ENCODE measurements at regions not wholly inside any gene's neighbourhood (a gene's known extent, or its start where the extent isn't known, plus 50 kb on each side); places are given as distances from the start of the nearest gene placed in this dataset.

- TF ChIP-seq NUFIP1 (IDR thresholded peaks at IDR 0.05; ENCODE audit: partially characterized antibody), result no peak
- no peak for TF ChIP-seq CHD2 (IDR thresholded peaks at IDR 0.05; ENCODE audit: low read depth, low read length)
- TF ChIP-seq EP400 (IDR thresholded peaks at IDR 0.05), result no peak
These were observed 400.9 kb upstream of the FGF13 start (continued) for GRCh38 chrX:139112432-139112831.

- CTCF ChIA-PET (ENCODE audit: low intra/inter-chr PET ratio), result no interaction called here
- Histone ChIP-seq H3K36me3 (ENCODE audit: control insufficient read depth, insufficient read depth, low read length) (no peaks in the 10 kb centered on the region), H3K9me1 (ENCODE audit: control insufficient read depth, insufficient read depth, low read length) (no peaks in the 10 kb centered on the region), H2AFZ (ENCODE audit: low read depth, low read length) (no peak overlapping the region), H3K4me3 (no peak overlapping the region), H3K27ac (ENCODE audit: extremely low read depth, low read depth, low read length) (no peak overlapping the region), H3K9ac (ENCODE audit: insufficient read depth in 1 of 2, low read depth in 2 of 2, low read length in 2 of 2) (no peak overlapping the region), H3K9me3 (replicated peaks; ENCODE audit: control insufficient read depth, insufficient read depth, low read depth, low read length) (no peaks in the 10 kb centered on the region), H3K27me3 (ENCODE audit: control insufficient read depth in 2 of 2, insufficient read depth in 2 of 2, low read length in 2 of 2) (no peaks in the 10 kb centered on the region), H4K20me1 (replicated peaks; ENCODE audit: control insufficient read depth, insufficient read depth, low read length) (no peaks in the 10 kb centered on the region), H3K4me2 (ENCODE audit: insufficient read depth, low read length) (no peak overlapping the region), H3K79me2 (ENCODE audit: control insufficient read depth, insufficient read depth, low read length) (no peaks in the 10 kb centered on the region), H3K4me1 (replicated peaks in 1 of 2; ENCODE audit: control insufficient read depth in 2 of 2, insufficient read depth in 2 of 2, low read length in 2 of 2) (no peaks in the 10 kb centered on the region)
- 20% methylated on average over 2 of the region's 2 CpGs for WGBS (ENCODE audit: insufficient coverage, low coverage, missing lambda C conversion rate)
- DNase-seq (ENCODE audit: extremely low read depth in 1 of 4, low spot score in 3 of 4) (no peak), FAIRE-seq (no peak), ATAC-seq (no peak; the same call in 1 of the 3 replicates)
- POLR2A ChIA-PET, result interaction anchor here (0.7 kb wide), 1 partner anchor 101 kb away, joined by 3 read pairs; no protein-coding TSS in a partner anchor
- intact Hi-C loops (cut with micrococcal nuclease), result no loop called here
- in situ Hi-C loops (cut with MboI), result loop anchor here (25.0 kb wide), 1 partner anchor 1381 kb away; no protein-coding TSS in a partner anchor
- no TSS peak for BruUV-seq (replicated peaks)
- TF ChIP-seq, protein P1, sequence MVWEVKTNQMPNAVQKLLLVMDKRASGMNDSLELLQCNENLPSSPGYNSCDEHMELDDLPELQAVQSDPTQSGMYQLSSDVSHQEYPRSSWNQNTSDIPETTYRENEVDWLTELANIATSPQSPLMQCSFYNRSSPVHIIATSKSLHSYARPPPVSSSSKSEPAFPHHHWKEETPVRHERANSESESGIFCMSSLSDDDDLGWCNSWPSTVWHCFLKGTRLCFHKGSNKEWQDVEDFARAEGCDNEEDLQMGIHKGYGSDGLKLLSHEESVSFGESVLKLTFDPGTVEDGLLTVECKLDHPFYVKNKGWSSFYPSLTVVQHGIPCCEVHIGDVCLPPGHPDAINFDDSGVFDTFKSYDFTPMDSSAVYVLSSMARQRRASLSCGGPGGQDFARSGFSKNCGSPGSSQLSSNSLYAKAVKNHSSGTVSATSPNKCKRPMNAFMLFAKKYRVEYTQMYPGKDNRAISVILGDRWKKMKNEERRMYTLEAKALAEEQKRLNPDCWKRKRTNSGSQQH (CRISPR knock-in tag; IDR thresholded peaks at IDR 0.05), result no peak
- TF ChIP-seq, protein P2, sequence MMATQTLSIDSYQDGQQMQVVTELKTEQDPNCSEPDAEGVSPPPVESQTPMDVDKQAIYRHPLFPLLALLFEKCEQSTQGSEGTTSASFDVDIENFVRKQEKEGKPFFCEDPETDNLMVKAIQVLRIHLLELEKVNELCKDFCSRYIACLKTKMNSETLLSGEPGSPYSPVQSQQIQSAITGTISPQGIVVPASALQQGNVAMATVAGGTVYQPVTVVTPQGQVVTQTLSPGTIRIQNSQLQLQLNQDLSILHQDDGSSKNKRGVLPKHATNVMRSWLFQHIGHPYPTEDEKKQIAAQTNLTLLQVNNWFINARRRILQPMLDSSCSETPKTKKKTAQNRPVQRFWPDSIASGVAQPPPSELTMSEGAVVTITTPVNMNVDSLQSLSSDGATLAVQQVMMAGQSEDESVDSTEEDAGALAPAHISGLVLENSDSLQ (IDR thresholded peaks at IDR 0.05), result peak; percentile 53
- TF ChIP-seq ZNF764 (CRISPR knock-in tag; IDR thresholded peaks at IDR 0.05; ENCODE audit: low read depth) (no peak), NCOA6 (IDR thresholded peaks at IDR 0.05) (no peak), NFIC (IDR thresholded peaks at IDR 0.05) (no peak), PBX2 (CRISPR knock-in tag; IDR thresholded peaks at IDR 0.05; ENCODE audit: low read depth) (no peak), PBX2 (tag; conservative IDR thresholded peaks at IDR 0.05; ENCODE audit: low read depth) (peak; percentile 92), HIVEP1 (CRISPR knock-in tag; IDR thresholded peaks at IDR 0.05) (no peak), MEIS2 (IDR thresholded peaks at IDR 0.05; ENCODE audit: partially characterized antibody) (peak; percentile 70), GATA2 (CRISPR knock-in tag; IDR thresholded peaks at IDR 0.05) (no peak), SAFB (IDR thresholded peaks at IDR 0.05; ENCODE audit: borderline replicate concordance, low read depth, low read length) (no peak)
- TF ChIP-seq, protein P3, sequence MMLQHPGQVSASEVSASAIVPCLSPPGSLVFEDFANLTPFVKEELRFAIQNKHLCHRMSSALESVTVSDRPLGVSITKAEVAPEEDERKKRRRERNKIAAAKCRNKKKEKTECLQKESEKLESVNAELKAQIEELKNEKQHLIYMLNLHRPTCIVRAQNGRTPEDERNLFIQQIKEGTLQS (IDR thresholded peaks at IDR 0.05), result no peak
- TF ChIP-seq, protein P3 (CRISPR knock-in tag; conservative IDR thresholded peaks at IDR 0.05), result no peak
These were observed 394.6 kb upstream of the FGF13 start for GRCh38 chrX:139106069-139106468.
